Stimulated activated CD8-positive, alpha-beta memory T cell treated with anti-CD3 and anti-CD28 coated beads, Interleukin-7, amount 100 ng/mL, for 48 hours (primary cell): ENCODE measurements at regions not wholly inside any gene's neighbourhood (a gene's known extent, or its start where the extent isn't known, plus 50 kb on each side); places are given as distances from the start of the nearest gene placed in this dataset.
"Not testable (repeated sequence)": the region's sequence is repeated elsewhere in the genome, so short reads cannot be mapped to it uniquely, and the experiment has no call there.

Experiments used
- DNase-seq, 2 donors: peaks; one replicate each; pipeline ENCODE4 v3.0.0-alpha.2; 2020; ENCODE audit warnings: low read depth in 1 of 2; ENCODE audit errors: extremely low read depth in 1 of 2

DNA sequence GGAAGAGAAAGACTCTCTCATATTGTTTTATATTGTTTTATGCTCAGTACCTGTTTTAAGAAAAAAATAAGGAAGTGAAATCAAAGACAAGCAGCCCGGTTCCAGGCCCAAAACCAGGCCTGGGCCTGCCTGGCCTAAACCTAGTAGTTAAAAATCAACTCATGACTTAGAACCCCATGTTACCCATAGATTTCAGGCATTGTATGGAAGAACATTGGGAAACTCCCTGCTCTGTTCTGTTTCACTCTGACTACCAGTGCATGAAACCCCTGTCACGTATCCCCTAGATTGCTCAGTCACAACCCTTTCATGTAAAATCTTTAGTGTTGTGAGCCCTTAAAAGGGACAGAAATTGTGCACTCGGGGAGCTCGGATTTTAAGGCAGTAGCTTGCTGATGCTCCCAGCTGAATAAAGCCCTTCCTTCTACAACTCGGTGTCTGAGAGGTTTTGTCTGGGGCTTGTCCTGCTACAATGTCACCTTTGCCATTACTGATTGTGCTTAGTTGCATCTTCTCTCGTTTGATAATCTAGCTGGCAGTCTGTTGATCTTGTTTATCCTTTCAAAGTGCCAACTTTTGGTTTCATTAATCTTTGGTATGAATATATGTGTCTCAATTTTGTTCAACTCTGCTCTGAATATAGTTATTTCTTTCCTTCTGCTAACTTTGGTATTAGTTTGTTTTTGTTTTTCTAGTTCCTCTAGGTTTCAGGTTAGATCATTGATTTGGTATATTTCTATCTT, 842.8 kb upstream of the NDST4 start:
- DNase-seq = not testable (repeated sequence)

DNA sequence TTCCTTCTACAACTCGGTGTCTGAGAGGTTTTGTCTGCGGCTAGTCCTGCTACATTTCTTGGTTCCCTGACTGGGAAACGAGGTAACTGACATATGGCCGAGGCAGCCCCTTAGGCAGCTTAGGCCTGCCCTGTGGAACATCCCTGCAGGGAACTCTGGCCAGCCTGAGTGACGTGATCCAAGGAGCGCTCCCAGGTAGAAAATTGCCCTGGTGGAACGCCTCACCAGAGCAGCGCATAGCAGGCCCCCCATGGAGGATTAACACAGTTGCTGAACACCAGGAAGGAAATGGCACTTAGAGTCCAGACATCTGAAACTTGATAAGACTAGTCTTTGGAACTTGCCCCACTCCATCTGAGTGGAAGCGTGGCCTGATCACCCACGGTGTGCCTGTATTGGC, 837.4 kb upstream of the NDST4 start:
- DNase-seq = no peak

DNA sequence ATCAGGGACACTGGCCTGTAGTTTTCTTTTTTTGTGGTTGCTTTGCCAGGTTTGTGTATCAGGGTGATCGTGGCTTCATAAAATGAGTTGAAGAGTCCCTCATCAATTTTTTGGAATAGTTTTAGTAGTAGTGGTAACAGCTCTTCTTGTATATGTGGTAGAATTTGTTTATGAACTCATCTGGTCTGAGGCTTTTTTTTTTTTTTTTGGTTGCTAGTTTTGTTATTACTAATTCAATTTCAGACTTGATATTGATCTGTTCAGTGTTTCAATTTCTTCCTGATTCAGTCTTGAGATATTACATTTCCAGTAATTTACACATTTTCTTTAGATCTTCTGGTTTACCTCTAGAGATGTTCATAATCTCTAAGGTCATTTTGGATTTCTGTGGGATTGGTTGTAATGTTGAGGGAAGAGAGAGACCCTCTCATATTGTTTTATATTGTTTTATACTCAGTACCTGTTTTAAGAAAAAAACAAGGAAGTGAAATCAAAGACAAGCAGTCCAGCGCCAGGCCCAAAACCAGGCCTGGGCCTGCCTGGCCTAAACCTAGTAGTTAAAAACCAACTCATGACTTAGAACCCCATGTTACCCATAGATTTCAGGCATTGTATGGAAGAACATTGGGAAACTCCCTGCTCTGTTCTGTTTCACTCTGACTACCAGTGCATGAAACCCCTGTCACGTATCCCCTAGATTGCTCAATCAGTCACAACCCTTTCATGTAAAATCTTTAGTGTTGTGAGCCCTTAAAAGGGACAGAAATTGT, 836.7 kb upstream of the NDST4 start:
- DNase-seq = not testable (repeated sequence)

DNA sequence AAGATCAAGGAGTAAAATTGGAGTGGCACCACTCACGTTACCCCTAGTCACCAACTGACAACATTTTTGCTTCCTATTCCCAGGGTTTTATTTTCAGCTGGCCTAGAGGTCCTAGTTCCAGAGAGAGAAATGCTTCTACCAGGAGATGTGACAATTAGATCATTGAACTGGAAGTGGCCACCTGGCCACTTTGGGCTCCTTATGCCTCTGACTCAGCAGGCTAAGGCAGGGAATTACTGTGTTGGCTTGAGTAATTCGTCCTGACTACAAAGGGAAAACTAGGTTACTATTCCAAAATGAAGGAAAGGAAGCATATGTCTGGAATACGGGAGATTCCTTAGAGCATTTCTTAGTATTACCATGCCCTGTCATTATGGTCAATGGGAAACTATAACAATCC, 831.6 kb upstream of the NDST4 start:
- DNase-seq = no peak

DNA sequence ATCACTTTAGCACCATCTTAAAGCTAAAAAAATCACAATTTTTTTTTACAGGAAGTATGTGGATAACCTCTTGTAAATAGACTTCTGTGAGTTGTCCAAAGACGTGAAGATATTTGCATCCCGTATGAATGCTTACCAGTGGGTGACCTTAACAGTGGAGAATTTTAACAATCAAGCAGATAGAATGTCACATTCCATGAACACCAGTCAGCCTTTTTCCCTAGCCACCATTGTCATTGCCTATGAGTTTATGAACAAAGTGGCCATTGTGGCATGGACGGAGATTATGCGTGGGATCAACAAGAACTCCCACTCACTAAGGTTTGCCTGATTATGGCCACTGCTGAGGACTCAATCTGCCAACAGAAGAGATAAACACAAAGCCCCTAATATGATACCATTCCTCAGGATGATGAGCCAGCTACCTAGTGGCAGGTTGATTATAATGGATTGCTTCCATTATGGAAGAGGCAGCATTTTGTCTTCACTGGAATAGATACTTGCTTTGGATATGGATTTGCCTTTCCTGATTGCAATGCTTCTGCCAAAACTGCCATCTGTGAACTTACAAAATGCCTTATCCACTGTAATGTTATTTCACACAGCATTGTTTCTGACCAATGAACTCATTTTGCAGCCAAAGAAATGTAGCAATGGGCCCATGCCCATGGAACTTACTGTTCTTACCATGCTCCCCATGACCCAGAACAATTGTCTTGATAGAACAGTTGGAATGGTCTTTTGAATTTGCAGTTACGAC, 830.9 kb upstream of the NDST4 start:
- no peak for DNase-seq

DNA sequence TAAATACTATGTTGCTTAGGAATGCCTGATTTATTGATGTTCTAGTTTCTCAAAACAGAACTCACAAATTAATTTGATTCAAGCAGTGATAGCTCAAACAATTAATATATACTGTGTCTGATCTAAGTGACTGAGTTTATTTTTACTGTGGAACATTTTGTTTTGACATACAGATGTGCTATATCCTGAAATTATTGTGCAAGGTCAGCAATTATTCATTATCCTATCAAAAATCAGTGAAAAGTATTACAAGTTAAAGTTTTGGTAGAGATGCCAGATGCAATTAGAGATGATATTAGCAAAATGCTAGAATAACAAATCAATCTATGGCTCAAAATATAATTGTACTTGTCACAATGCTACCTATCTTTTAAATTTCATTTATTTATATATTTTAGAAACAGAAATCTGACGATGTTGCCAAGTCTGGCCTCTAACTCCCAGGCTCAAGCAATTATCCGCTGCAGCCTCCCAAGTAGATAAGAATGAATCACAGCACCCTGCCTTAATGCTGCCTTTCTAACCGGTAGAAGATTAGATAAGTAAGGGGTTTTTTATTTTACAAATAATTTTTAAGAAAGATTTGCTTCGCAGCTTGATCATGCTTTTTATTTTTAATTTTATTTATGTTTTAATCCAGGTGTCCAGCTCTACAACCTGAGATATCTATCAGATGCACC, 825.5 kb upstream of the NDST4 start:
- DNase-seq = no peak

DNA sequence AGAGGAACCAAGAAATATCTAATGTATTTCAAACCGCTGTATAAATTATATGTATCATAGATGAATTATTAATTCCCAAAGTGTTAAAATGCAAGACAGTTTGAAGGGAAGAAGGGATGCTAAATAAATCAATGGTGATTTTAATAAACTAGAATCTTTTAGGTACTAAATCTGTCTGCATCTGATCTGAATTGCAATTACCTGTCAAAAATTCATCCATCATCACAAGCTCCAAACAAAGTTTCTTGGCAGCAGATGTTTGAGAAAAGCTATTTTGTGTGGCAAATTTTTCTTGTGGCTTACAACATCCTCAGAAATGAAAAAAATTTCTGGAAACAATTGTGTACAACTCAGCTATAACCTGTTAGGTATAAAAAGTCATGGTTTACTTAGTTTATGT, 816.0 kb upstream of the NDST4 start:
- DNase-seq = no peak

DNA sequence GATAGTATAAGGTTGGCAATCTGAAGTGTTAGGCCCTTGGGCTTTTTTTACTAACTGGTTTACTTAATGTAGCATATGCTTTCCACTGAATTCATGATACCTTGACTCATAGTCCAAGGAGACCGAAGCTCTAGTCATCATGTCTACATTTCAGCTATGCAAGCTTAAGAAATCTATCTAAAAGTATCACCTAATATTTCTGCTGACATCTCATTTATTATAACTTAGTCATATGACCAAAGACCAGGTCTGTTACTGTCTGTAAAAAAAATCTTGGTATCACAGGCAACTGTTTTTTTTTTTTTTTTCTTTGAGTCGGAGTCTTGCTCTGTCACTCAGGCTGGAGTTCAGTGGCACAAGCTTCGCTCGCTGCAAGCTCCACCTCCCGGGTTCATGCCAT, 814.0 kb upstream of the NDST4 start:
- DNase-seq = no peak

DNA sequence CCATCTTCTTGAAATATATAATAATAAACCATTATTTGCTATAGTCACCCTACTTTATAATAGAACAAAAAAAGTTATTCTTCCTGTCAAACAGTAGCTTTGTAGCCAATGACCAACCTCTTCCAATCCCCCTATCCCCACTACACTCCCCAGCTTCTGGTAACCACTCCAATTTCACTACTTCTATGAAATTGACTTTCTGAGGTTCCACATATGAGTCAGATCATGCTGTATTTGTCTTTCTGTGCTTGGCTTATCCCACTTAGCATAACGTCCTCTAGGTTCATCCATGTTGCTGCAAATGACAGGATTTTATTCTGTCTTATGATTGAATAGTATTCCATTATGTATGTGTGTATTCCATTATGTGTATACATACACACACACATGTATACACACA, 809.7 kb upstream of the NDST4 start:
- DNase-seq = no peak

DNA sequence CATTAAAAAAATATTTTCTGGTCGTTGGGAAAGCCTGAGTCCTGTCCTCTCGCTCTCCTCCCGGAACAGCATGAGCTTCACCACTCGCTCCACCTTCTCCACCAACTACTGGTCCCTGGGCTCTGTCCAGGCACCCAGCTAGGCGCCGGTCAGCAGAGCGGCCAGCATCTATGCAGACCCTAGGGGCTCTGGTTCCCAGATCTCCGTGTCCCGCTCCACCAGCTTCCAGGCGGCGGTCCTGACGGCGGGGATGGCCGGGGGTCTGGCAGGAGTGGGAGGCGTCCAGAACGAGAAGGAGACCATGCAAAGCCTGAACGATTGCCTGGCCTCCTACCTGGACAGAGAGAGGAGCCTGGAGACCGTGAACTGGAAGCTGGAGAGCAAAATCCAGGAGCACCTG, 807.2 kb upstream of the NDST4 start:
- no peak for DNase-seq

DNA sequence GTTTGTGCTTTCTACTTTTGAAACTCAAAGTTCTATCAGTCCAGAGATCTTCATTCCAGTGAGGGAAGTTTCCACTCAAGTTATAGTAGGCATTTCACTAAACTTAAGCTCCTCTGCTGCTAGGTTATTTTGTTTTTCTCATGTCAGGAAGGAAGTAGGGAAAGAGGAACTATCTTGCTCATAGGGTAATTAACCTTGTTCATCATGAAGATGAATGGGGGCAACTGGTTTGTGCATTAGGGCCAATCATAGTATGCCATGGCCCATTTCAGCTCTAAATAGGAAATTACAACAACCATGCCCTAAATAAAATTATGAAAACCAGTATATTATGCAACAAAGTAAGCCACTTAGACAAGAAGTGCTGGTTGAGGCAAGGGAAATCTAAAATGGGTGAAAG, 804.7 kb upstream of the NDST4 start:
- no peak for DNase-seq

DNA sequence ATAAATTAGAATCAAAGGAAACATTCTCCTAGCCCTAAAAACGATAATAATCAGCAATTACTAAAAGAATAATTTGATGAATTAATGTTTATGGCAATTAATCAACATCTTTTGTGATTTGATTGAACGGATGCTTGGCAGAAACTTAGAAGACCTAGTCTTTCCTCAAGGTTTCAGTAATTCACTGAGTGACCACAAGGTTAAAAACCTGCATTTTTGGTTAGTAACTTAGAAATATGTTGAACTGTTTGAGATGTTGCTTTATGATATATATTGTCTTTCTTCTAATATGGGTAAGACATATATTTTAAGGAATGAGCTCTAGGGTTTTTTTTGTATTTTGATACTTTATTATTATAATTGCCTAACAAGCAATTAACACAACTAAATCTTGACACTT, 793.0 kb upstream of the NDST4 start:
- DNase-seq = no peak

DNA sequence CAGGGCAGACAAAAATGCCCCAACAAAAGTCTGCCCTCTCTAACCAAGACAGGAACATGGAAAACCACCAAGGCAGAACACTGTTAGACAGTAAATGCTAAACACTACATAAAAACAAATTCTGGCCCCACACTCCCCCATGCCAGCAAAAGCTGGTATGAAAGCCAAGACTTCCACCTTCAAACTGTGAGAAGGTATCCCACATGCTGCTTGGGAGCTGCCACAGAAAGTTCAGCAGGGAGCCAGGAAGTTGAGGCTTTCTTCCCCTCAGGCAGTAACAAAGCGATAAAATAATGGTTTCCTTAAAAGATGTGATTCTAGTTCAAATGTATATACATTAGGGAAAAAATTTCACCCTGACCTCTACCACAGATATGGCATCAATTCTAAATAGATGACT, 770.4 kb upstream of the NDST4 start:
- no peak for DNase-seq

DNA sequence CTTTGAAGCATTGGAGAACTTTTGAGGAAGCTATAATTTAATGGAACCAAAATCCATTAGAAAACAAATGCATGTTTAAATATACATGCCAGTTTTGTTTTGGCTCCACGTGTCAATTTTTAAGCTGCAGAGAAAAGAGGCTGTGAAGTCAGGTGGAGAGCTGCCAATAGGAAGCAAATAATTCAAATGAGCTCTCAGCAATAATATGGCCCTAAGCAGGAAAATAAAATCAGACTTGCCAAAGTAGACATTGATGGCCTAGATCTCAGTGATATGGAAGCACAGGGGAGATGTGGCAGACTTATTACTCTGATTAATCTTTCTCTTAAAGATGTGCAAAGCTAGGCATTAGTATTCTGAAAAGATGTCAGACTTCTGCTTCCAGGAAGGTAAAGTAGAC, 769.8 kb upstream of the NDST4 start:
- no peak for DNase-seq

DNA sequence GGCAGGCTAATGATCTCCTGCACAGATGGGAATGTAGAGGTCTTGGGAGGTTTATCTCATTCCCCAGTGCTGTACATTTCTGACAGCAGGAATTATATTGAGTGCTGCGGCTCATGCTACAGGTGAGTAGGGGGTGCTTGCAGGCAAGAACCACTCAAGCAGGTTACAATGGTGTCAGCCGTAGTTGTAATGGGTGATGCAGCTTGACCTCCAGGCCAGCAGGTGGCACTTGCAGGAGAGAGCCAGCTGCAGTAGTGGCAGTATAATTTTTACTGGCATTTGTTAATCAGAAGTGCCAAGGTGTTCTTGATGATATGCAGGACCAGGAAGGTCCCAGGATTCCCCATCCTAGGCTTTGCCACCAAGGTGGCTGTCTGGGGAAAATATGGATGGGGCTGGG, 759.6 kb upstream of the NDST4 start:
- DNase-seq = no peak

DNA sequence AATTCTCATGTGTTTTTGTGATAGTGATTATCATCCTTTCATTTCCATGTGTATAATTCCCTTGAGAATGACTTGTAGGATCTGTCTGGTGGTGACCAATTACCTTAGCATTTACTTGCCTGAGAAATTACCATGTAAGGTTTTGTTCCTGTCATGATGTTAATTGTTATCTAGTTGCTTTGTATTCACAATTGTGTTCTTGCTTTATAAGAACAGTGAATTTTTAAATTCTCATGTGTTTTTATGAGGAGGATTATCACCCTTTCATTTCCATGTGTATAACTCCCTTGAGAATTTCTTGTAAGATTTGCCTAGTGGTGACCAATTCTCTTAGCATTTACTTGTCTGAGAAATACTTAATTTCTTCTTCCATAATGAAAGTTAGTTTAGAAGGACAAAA, 758.2 kb upstream of the NDST4 start:
- no peak for DNase-seq

DNA sequence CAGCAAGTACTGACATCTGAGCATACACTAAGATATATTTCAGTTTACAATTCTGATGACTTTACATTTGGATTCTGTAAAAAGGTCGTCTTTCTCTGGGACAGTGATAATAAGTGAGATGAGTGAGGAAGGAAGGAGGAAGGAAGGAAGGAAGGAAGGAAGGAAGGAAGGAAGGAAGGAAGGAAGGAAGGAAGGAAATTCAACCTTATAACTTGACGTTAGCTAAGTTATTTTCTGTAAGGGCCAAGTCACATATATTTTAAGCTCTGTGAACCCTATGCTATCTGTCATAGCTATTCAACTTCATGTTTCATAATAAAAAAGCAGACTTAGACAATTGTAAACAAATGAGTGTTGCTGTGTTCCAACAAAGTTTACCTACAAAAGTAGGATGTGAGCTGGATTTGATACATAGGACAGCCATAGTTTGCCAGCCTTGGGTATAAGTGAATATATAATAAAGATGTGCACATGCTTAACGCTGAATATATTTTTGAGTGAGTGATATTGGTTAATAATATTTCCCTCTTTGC, 753.0 kb upstream of the NDST4 start:
- no peak for DNase-seq

DNA sequence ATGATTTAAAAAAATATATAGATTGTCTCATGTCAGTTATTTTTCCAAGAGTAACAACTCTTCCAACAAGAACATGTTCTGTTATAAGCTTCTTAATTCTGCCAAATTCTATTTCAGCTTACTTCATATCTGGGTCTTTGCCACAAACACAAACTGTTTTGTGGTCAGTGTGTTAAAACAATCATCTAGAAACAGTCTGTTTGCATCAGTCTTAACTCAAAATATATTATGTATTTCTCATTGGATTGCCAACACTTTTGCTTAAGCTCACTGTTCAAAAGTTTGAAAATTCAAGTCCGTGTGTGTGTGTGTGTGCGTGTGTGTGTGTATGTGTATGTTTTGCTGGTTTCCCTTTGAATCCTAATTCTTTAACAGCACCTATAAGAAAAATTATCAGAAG, 752.3 kb upstream of the NDST4 start:
- DNase-seq = no peak

DNA sequence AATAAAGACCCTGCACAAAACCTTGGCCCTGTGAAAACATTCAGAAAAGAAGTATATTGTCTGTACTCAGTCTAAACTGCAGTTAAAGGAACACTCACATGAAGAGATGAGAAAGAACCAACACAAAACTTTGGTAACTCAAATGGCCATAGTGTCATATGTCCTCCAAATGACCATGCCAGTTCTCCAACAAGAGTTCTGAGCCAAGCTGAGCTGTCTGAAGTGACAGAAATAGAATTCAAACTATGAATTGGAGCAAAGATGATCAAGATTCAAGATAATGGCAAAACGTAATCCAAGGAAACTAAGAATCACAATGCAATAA, 739.3 kb upstream of the NDST4 start:
- DNase-seq = no peak

DNA sequence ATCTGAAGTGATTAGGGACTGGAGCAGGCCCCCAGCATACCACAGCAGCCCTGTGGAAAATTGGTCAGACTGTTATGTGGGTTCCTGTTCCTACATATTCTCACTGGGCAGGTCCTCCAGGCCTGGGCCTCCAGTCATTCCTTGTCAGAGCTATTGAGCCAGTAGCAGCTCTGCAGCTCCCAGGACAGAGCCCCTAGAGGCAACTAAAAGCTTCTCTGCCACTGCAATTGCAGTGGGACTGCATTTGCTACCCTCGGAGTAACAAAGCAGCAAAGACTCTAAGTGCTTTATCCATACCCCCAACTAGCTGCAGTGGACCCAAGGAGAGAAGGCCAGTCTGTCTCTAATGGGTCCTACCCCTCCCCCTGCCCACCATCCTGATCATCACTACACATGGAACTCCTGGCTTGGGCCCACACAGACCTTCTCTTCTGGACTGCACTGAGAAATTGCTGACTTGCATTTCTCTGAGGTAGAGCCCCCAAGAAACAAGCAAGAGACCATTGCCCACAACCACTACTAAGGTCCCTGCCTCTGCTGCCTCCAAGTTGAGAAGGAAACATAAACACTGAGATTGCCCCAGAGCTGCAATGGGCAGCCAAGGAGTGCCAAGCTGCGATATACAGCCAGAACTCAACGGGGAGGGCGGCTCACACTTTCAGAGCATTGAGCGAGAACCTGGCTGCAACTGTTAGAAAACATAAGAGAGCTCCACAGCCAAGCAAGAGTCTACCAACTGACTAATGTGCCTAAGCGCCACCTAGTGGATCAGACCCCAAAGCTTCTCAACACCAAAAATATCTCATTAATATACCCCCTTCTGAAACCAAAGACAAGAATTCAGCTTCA, 738.7 kb upstream of the NDST4 start:
- no peak for DNase-seq
